K562 (cell line): ENCODE measurements at regions not wholly inside any gene's neighbourhood (a gene's known extent, or its start where the extent isn't known, plus 50 kb on each side); places are given as distances from the start of the nearest gene placed in this dataset.

Experiments used
- ATAC-seq: fragments of 200-7000 bp; cut with Tn5 transposase; 3 replicates; pipeline ENCODE4 v1.9.1; 2020; ENCODE audit warnings: moderate library complexity
- BruUV-seq: library from RNA; stranded (reverse); fragments of 400-500 nt; replicated peaks from 2 replicates; lab custom pipeline; 2021; lab: Mats Ljungman, UMichigan
- CTCF ChIA-PET: fragments of 300-600 bp; formaldehyde crosslinking; extraction: SDS; loops from one replicate; lab custom pipeline; 2021; ENCODE audit warnings: low intra/inter-chr PET ratio; lab: Yijun Ruan, JAX
- POLR2A ChIA-PET: fragments of 300-600, 350-650 bp; sonication (Branson Sonifier 250); formaldehyde crosslinking; extraction: SDS; loops from one replicate; lab custom pipeline; 2021; ENCODE audit warnings: antibody characterized with exemption, inconsistent platforms; lab: Yijun Ruan, JAX
- DNase-seq, 4 experiments: peaks; one replicate each; pipeline versions ENCODE4 v3.0.0 to v3.0.0-alpha.2; 2011 to 2018; ENCODE audit warnings: low spot score in 3 of 4, mixed read lengths in 3 of 4; ENCODE audit errors: extremely low read depth in 1 of 4
- FAIRE-seq: peaks from 2 replicates; lab custom pipeline; 2011; peaks lifted over from hg19 to GRCh38; lab: Jason Lieb, UNC
- H2AFZ ChIP-seq: 2 replicates; pipeline ENCODE4 v1.6.0; 2011; ENCODE audit warnings: low read depth, low read length, control low read depth, inconsistent platforms
- H3K27ac ChIP-seq: fragments of 200-600 bp; 3 replicates; pipeline ENCODE4 v1.8.0; 2011; ENCODE audit warnings: low read depth, mild to moderate bottlenecking, control low read depth, inconsistent platforms, low read length, moderate library complexity, mixed read lengths; ENCODE audit errors: extremely low read depth
- H3K27me3 ChIP-seq, 2 experiments: fragments of 300-600 bp in 1 of 2; 2 replicates in 1 of 2; 3 replicates in 1 of 2; pipeline versions ENCODE4 v1.6.0 to v1.8.0; 2011; ENCODE audit warnings: inconsistent platforms in 2 of 2, low read length in 2 of 2, mild to moderate bottlenecking in 1 of 2, mixed read lengths in 1 of 2, moderate library complexity in 1 of 2; ENCODE audit not compliant: control insufficient read depth in 2 of 2, insufficient read depth in 2 of 2
- H3K36me3 ChIP-seq: fragments of 300-600 bp; 3 replicates; pipeline ENCODE4 v1.8.0; 2011; ENCODE audit warnings: mild to moderate bottlenecking, low read length, inconsistent platforms; ENCODE audit not compliant: control insufficient read depth, insufficient read depth
- H3K4me1 ChIP-seq, 2 experiments: fragments of 200-600 bp in 1 of 2; replicated peaks in 1 of 2; 2 replicates in 1 of 2; 3 replicates in 1 of 2; pipeline versions ENCODE4 v1.5.1 to v1.8.0; 2011; ENCODE audit warnings: inconsistent platforms in 2 of 2, low read length in 2 of 2, mild to moderate bottlenecking in 1 of 2, mixed read lengths in 1 of 2, moderate library complexity in 1 of 2; ENCODE audit not compliant: control insufficient read depth in 2 of 2, insufficient read depth in 2 of 2
- H3K4me2 ChIP-seq: 2 replicates; pipeline ENCODE4 v1.6.1; 2011; ENCODE audit warnings: low read length, control low read depth, inconsistent platforms, mixed read lengths; ENCODE audit not compliant: insufficient read depth
- H3K4me3 ChIP-seq: fragments of 200-600 bp; sonication (generic), shearing (Covaris generic); 2 replicates; pipeline ENCODE4 v1.5.1; 2016; ENCODE audit warnings: control low read depth, inconsistent platforms
- H3K79me2 ChIP-seq: fragments of 200-600 bp; 3 replicates; pipeline ENCODE4 v1.8.0; 2011; ENCODE audit warnings: low read length, inconsistent platforms; ENCODE audit not compliant: control insufficient read depth, insufficient read depth
- H3K9ac ChIP-seq, 2 experiments: 2 replicates each; pipeline versions ENCODE4 v1.6.0 to v1.6.1; 2011; ENCODE audit warnings: low read depth in 2 of 2, low read length in 2 of 2, control low read depth in 1 of 2, inconsistent platforms in 1 of 2, mild to moderate bottlenecking in 1 of 2, mixed read lengths in 1 of 2; ENCODE audit not compliant: insufficient read depth in 1 of 2
- H3K9me1 ChIP-seq: one replicate; pipeline ENCODE4 v1.6.0; 2011; ENCODE audit warnings: inconsistent platforms, mild to moderate bottlenecking, low read length, moderate library complexity; ENCODE audit not compliant: control insufficient read depth, insufficient read depth
- H3K9me3 ChIP-seq: replicated peaks from 2 replicates; pipeline ENCODE4 v1.5.1; 2011; ENCODE audit warnings: low read depth, low read length, inconsistent platforms; ENCODE audit not compliant: control insufficient read depth, insufficient read depth
- H4K20me1 ChIP-seq: replicated peaks from 2 replicates; pipeline ENCODE4 v1.6.1; 2011; ENCODE audit warnings: low read length, inconsistent platforms, mixed read lengths; ENCODE audit not compliant: control insufficient read depth, insufficient read depth
- GTF2A2 ChIP-seq: IDR thresholded peaks from 2 replicates; pipeline ENCODE4 v1.6.1; 2016; ENCODE audit warnings: mild to moderate bottlenecking, missing genetic modification characterization, missing compliant biosample characterization
- MNT ChIP-seq, 2 experiments: fragments of 450-650 bp; conservative IDR thresholded peaks; 2 replicates each; pipeline ENCODE4 v1.6.1; 2017; ENCODE audit warnings: mild to moderate bottlenecking in 2 of 2, moderate library complexity in 2 of 2
- NFIX ChIP-seq: fragments of 250-450 bp; sonication (Bioruptor Pico); IDR thresholded peaks from 2 replicates; pipeline ENCODE4 v1.4.0; 2020; ENCODE audit warnings: low read depth, mild to moderate bottlenecking, moderate library complexity
- PCBP2 ChIP-seq: fragments of 200-400 bp; formaldehyde crosslinking; IDR thresholded peaks from 2 replicates; pipeline ENCODE4 v1.6.1; 2018; ENCODE audit warnings: low read length, low read depth, mild to moderate bottlenecking, moderate library complexity; ENCODE audit not compliant: poor library complexity, severe bottlenecking
- RCOR1 ChIP-seq, 2 experiments: IDR thresholded peaks; 2 replicates each; pipeline ENCODE4 v1.6.1; 2012; ENCODE audit warnings: low read depth in 2 of 2, low read length in 2 of 2, borderline replicate concordance in 1 of 2, improper control_type of control experiment in 1 of 2
- ZNF316 ChIP-seq: fragments of 450-650 bp; IDR thresholded peaks from 2 replicates; pipeline ENCODE4 v1.6.1; 2016
- ZNF445 ChIP-seq: fragments of 250-450 bp; sonication (Bioruptor Pico); IDR thresholded peaks from 2 replicates; pipeline ENCODE4 v1.4.0; 2020; ENCODE audit warnings: low read depth, mild to moderate bottlenecking, moderate library complexity
- WGBS: fragments of 100-300 bp; shearing (Covaris generic); methylation state at CpG from one replicate; pipeline ENCODE4 v1.1.6; 2016; ENCODE audit warnings: low coverage, mixed read lengths; ENCODE audit not compliant: insufficient coverage; ENCODE audit errors: missing lambda C conversion rate; 5-methylcytosine and 5-hydroxymethylcytosine counted together
- in situ Hi-C: fragments of 300-500 bp; cut with MboI; formaldehyde crosslinking; loops from 4 replicates; pipeline ENCODE4 v1.15.0; 2018; ENCODE audit warnings: inconsistent platforms, mixed read lengths
- intact Hi-C: fragments of 100-400 bp; cut with micrococcal nuclease; formaldehyde crosslinking; loops from 2 replicates; pipeline ENCODE4 v1.14.2; 2022
- TF ChIP-seq, protein P1 (sequence below), 2 experiments: IDR thresholded peaks; 2 replicates each; pipeline ENCODE4 v1.6.1; 2012; ENCODE audit warnings: improper control_type of control experiment in 2 of 2, low read depth in 2 of 2, low read length in 2 of 2, borderline replicate concordance in 1 of 2
- TF ChIP-seq, protein P2 (sequence below): sonication (generic); formaldehyde crosslinking; IDR thresholded peaks from 2 replicates; pipeline ENCODE4 v1.8.1; 2023; ENCODE audit warnings: mild to moderate bottlenecking, missing genetic modification reagents

DNA sequence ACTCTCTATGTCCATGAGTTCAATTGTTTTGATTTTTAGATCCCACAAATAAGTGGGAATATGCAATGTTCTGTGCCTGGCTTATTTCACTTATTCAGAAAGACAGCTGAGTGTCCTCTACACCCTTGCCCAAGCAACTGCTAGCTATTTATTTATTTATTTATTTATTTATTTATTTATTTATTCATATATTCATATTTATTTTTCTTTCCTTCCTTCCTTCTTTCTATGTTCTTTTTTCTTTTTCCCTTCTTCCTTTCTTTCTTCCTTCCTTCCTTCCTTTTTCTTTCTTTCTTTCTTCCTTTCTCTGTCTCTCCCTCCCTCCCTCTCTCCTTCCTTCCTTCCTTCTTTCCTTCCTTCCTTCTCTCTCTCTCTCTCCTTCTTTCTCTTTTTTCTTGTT, 563.4 kb downstream of the BCL11B start:
- in situ Hi-C loops (no loop called here), intact Hi-C loops (no loop called here)
- Histone ChIP-seq H3K36me3 (no peaks in the 10 kb centered on the region), H3K27ac (no peak overlapping the region), H3K4me1 (no peaks in the 10 kb centered on the region), H3K9ac (no peak overlapping the region), H3K9me1 (no peaks in the 10 kb centered on the region), H3K27me3 (no peaks in the 10 kb centered on the region), H2AFZ (no peak overlapping the region), H3K79me2 (no peaks in the 10 kb centered on the region), H3K4me2 (no peak overlapping the region), H3K4me3 (no peak overlapping the region), H4K20me1 (no peaks in the 10 kb centered on the region), H3K9me3 (no peaks in the 10 kb centered on the region)
- CTCF ChIA-PET = no interaction called here
- TF ChIP-seq MNT (conservative IDR thresholded peaks at IDR 0.05) (no peak), ZNF316 (no peak), NFIX (no peak), PCBP2 (no peak)
- no peak for ATAC-seq
- no TSS peak for BruUV-seq
- POLR2A ChIA-PET = no interaction called here
- DNase-seq = no peak
- no peak for FAIRE-seq

- 0% methylated on average over 2 of the region's 2 CpGs for WGBS
- TF ChIP-seq, protein P1, sequence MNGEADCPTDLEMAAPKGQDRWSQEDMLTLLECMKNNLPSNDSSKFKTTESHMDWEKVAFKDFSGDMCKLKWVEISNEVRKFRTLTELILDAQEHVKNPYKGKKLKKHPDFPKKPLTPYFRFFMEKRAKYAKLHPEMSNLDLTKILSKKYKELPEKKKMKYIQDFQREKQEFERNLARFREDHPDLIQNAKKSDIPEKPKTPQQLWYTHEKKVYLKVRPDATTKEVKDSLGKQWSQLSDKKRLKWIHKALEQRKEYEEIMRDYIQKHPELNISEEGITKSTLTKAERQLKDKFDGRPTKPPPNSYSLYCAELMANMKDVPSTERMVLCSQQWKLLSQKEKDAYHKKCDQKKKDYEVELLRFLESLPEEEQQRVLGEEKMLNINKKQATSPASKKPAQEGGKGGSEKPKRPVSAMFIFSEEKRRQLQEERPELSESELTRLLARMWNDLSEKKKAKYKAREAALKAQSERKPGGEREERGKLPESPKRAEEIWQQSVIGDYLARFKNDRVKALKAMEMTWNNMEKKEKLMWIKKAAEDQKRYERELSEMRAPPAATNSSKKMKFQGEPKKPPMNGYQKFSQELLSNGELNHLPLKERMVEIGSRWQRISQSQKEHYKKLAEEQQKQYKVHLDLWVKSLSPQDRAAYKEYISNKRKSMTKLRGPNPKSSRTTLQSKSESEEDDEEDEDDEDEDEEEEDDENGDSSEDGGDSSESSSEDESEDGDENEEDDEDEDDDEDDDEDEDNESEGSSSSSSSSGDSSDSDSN (IDR thresholded peaks at IDR 0.05; ENCODE audit: borderline replicate concordance in 1 of 2, low read depth in 2 of 2, low read length in 2 of 2) = no peak
- TF ChIP-seq GTF2A2 (tag) (no peak), ZNF445 (CRISPR knock-in tag) (no peak), RCOR1 (IDR thresholded peaks at IDR 0.05; ENCODE audit: borderline replicate concordance in 1 of 2, low read depth in 2 of 2, low read length in 2 of 2) (no peak)
- TF ChIP-seq, protein P2, sequence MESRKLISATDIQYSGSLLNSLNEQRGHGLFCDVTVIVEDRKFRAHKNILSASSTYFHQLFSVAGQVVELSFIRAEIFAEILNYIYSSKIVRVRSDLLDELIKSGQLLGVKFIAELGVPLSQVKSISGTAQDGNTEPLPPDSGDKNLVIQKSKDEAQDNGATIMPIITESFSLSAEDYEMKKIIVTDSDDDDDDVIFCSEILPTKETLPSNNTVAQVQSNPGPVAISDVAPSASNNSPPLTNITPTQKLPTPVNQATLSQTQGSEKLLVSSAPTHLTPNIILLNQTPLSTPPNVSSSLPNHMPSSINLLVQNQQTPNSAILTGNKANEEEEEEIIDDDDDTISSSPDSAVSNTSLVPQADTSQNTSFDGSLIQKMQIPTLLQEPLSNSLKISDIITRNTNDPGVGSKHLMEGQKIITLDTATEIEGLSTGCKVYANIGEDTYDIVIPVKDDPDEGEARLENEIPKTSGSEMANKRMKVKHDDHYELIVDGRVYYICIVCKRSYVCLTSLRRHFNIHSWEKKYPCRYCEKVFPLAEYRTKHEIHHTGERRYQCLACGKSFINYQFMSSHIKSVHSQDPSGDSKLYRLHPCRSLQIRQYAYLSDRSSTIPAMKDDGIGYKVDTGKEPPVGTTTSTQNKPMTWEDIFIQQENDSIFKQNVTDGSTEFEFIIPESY (CRISPR knock-in tag) = no peak
- ATAC-seq = no peak
- Histone ChIP-seq H2AFZ (no peak overlapping the region), H3K9ac (no peak overlapping the region), H3K27ac (no peak overlapping the region), H4K20me1 (no peaks in the 10 kb centered on the region), H3K9me1 (no peaks in the 10 kb centered on the region), H3K4me2 (no peak overlapping the region), H3K36me3 (no peaks in the 10 kb centered on the region), H3K4me1 (no peaks in the 10 kb centered on the region), H3K79me2 (no peaks in the 10 kb centered on the region), H3K27me3 (no peaks in the 10 kb centered on the region), H3K9me3 (no peaks in the 10 kb centered on the region), H3K4me3 (no peak overlapping the region)
- POLR2A ChIA-PET = no interaction called here
- no peak for FAIRE-seq
- intact Hi-C loops (no loop called here), in situ Hi-C loops (no loop called here)
- CTCF ChIA-PET = no interaction called here
- no TSS peak for BruUV-seq
- no peak for DNase-seq
These were observed 560.5 kb downstream of the BCL11B start for GRCh38 chr14:98711453-98711852.
